ENCODE measurements at regions not wholly inside any gene's neighbourhood (a gene's known extent, or its start where the extent isn't known, plus 50 kb on each side); places are given as distances from the start of the nearest gene placed in this dataset.
"Not testable (repeated sequence)": the region's sequence is repeated elsewhere in the genome, so short reads cannot be mapped to it uniquely, and the experiment has no call there.

DNA sequence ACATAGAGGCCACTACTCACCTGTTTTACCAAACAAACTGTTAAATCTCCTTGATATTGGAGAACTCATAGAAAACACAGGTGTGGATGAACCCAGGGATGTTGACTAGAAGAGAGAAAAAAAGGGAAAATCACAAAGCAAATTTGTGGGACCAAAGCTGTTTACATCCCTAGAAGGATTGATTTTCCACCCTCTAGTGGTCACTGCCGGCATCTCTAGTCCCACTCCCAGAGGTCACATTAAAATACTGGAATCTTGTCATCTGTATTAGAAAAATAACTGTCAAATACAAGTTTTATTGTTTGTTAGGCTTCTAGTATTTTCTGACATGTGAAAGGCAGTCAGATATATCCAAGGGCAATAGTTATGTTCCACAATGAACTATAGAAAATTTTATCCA lies 469.7 kb downstream of the FOXD4L4 start:
- TF ChIP-seq EZH2 (IDR thresholded peaks at IDR 0.05; ENCODE audit: borderline replicate concordance, low read depth, low read length, severe bottlenecking) = not testable (repeated sequence)
- TF ChIP-seq, protein P1, sequence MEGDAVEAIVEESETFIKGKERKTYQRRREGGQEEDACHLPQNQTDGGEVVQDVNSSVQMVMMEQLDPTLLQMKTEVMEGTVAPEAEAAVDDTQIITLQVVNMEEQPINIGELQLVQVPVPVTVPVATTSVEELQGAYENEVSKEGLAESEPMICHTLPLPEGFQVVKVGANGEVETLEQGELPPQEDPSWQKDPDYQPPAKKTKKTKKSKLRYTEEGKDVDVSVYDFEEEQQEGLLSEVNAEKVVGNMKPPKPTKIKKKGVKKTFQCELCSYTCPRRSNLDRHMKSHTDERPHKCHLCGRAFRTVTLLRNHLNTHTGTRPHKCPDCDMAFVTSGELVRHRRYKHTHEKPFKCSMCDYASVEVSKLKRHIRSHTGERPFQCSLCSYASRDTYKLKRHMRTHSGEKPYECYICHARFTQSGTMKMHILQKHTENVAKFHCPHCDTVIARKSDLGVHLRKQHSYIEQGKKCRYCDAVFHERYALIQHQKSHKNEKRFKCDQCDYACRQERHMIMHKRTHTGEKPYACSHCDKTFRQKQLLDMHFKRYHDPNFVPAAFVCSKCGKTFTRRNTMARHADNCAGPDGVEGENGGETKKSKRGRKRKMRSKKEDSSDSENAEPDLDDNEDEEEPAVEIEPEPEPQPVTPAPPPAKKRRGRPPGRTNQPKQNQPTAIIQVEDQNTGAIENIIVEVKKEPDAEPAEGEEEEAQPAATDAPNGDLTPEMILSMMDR (IDR thresholded peaks at IDR 0.05; ENCODE audit: borderline replicate concordance, extremely low read depth, low read length, poor library complexity, severe bottlenecking) = not testable (repeated sequence)
